Hepatocyte (in vitro differentiated cells): ENCODE measurements at regions not wholly inside any gene's neighbourhood (a gene's known extent, or its start where the extent isn't known, plus 50 kb on each side); places are given as distances from the start of the nearest gene placed in this dataset.

Experiments
- DNase-seq: peaks from one replicate; pipeline ENCODE4 v3.0.0-alpha.2; 2016; ENCODE audit warnings: low spot score
- H2AFZ ChIP-seq: fragments of 200-600 bp; sonication (generic); 2 replicates; pipeline ENCODE4 v1.6.0; 2016; ENCODE audit warnings: antibody characterized with exemption, mild to moderate bottlenecking
- H3K27ac ChIP-seq: fragments of 200-600 bp; sonication (generic); 2 replicates; pipeline ENCODE4 v1.5.1; 2016; ENCODE audit warnings: mild to moderate bottlenecking
- H3K27me3 ChIP-seq: fragments of 200-600 bp; sonication (generic); 2 replicates; pipeline ENCODE4 v1.6.1; 2016
- H3K36me3 ChIP-seq: fragments of 200-600 bp; sonication (generic); replicated peaks from 2 replicates; pipeline ENCODE4 v1.5.1; 2016; ENCODE audit warnings: low read depth; ENCODE audit not compliant: insufficient read depth
- H3K4me1 ChIP-seq: fragments of 200-600 bp; sonication (generic); 2 replicates; pipeline ENCODE4 v1.5.1; 2016; ENCODE audit warnings: mild to moderate bottlenecking, moderate library complexity; ENCODE audit not compliant: insufficient read depth
- H3K4me2 ChIP-seq: fragments of 200-600 bp; sonication (generic); 2 replicates; pipeline ENCODE4 v1.6.0; 2016
- H3K4me3 ChIP-seq: fragments of 200-600 bp; sonication (generic); 2 replicates; pipeline ENCODE4 v1.5.1; 2016; ENCODE audit warnings: mild to moderate bottlenecking
- H3K79me2 ChIP-seq: fragments of 200-600 bp; sonication (generic); 2 replicates; pipeline ENCODE4 v1.6.0; 2017; ENCODE audit warnings: mild to moderate bottlenecking
- H3K9me2 ChIP-seq: fragments of 200-600 bp; sonication (generic); replicated peaks from 2 replicates; pipeline ENCODE4 v1.6.0; 2017; ENCODE audit warnings: mild to moderate bottlenecking; ENCODE audit not compliant: insufficient read depth
- H3K9me3 ChIP-seq: fragments of 200-600 bp; sonication (generic); 2 replicates; pipeline ENCODE4 v1.5.1; 2016; ENCODE audit warnings: low read depth, mild to moderate bottlenecking
- H4K20me1 ChIP-seq: fragments of 200-600 bp; sonication (generic); 2 replicates; pipeline ENCODE4 v1.6.0; 2016; ENCODE audit warnings: mild to moderate bottlenecking; ENCODE audit not compliant: insufficient read depth, poor library complexity, severe bottlenecking
- CTCF ChIP-seq: fragments of 200-600 bp; sonication (generic); IDR thresholded peaks from 2 replicates; pipeline ENCODE4 v1.5.1; 2016; ENCODE audit warnings: antibody characterized with exemption, mild to moderate bottlenecking; ENCODE audit not compliant: poor library complexity
- EZH2 ChIP-seq: fragments of 200-600 bp; sonication (generic); IDR thresholded peaks from 2 replicates; pipeline ENCODE4 v1.6.1; 2016; ENCODE audit warnings: antibody characterized with exemption, mild to moderate bottlenecking, borderline replicate concordance
- EZH2phosphoT487 ChIP-seq: fragments of 200-600 bp; sonication (generic); IDR thresholded peaks from one replicate; pipeline ENCODE4 v1.6.1; 2018; ENCODE audit warnings: antibody characterized with exemption, mild to moderate bottlenecking, low read depth, moderate library complexity; ENCODE audit not compliant: unreplicated experiment, severe bottlenecking
- WGBS: methylation state at CpG from one replicate; pipeline ENCODE4 v1.1.6; 2016; ENCODE audit warnings: low lambda C conversion rate; ENCODE audit errors: missing lambda C conversion rate; 5-methylcytosine and 5-hydroxymethylcytosine counted together

- H3K4me1 ChIP-seq, result peaks cover 6% of the 10 kb centered on the region
- no peak overlapping the region for H3K4me3 ChIP-seq
- no peaks in the 10 kb centered on the region for H4K20me1 ChIP-seq
- H3K4me2 ChIP-seq, result no peak overlapping the region
- no peaks in the 10 kb centered on the region for H3K36me3 ChIP-seq
- no peaks in the 10 kb centered on the region for H3K79me2 ChIP-seq
- H3K27me3 ChIP-seq, result no peaks in the 10 kb centered on the region
- WGBS, result 88% methylated on average over 2 of the region's 2 CpGs
- no peaks in the 10 kb centered on the region for H3K9me2 ChIP-seq
- TF ChIP-seq EZH2phosphoT487 (no peak), CTCF (no peak), EZH2 (no peak)
- H2AFZ ChIP-seq, result no peak overlapping the region
- H3K27ac ChIP-seq, result no peak overlapping the region
- no peaks in the 10 kb centered on the region for H3K9me3 ChIP-seq
- DNase-seq, result no peak
Measured at GRCh38 chr12:45546545-45546944, 183.0 kb upstream of the ARID2 start.

DNA sequence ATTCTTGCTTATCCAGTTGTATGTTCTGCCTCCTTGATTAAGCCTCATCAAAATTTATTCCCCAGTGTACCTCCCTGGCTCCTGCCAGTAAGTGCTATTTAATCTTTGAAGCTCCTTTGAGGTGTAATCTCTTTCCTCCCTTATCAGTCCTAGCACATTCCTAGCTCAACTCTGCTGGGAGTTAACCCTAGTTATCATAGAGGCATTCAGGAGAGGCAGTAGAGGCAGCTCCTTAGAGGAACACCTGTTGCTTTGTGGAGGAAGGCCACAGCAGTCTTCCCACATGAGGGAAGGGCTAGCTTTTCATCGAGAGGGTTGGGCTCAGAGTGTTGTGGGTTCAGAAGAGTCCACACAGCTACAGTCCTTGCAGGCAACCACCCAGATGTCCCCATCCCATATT lies 182.4 kb upstream of the ARID2 start:
- Histone ChIP-seq H4K20me1 (no peaks in the 10 kb centered on the region), H3K79me2 (no peaks in the 10 kb centered on the region), H3K9me3 (no peaks in the 10 kb centered on the region), H3K4me3 (no peak overlapping the region), H3K4me1 (peaks cover 6% of the 10 kb centered on the region), H3K4me2 (no peak overlapping the region), H3K9me2 (no peaks in the 10 kb centered on the region), H2AFZ (no peak overlapping the region), H3K36me3 (no peaks in the 10 kb centered on the region), H3K27ac (no peak overlapping the region), H3K27me3 (no peaks in the 10 kb centered on the region)
- DNase-seq, result no peak
- TF ChIP-seq CTCF, result no peak
- no peak for TF ChIP-seq EZH2
- no peak for TF ChIP-seq EZH2phosphoT487
- 50% methylated on average over 1 of the region's 1 CpG for WGBS

DNA sequence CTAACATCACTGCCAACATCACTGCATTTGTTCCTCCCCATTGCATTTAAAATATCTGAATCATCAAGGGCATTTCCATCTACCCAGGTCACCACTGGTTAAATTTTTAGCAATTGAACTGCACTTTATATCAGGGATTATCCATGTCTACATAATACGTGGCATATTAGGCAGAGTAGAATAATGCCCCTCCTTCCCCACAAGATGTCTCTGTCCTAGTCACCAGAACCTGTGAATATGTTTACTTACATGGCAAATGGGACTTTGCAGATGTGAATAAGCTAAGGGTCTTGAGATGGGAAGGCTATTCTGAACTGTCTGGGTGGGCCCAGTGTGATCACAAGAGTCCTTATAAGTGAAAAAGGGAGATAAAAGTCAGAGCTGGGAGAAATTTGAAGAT lies 181.7 kb upstream of the ARID2 start:
- no peak overlapping the region for H3K27ac ChIP-seq
- no peak for TF ChIP-seq CTCF
- TF ChIP-seq EZH2, result no peak
- no peak for TF ChIP-seq EZH2phosphoT487
- no peak overlapping the region for H3K4me2 ChIP-seq
- peaks cover 6% of the 10 kb centered on the region for H3K4me1 ChIP-seq
- H4K20me1 ChIP-seq, result no peaks in the 10 kb centered on the region
- DNase-seq, result no peak
- H3K9me3 ChIP-seq, result no peaks in the 10 kb centered on the region
- WGBS, result 55% methylated on average over 1 of the region's 1 CpG
- H3K9me2 ChIP-seq, result no peaks in the 10 kb centered on the region
- H3K79me2 ChIP-seq, result no peaks in the 10 kb centered on the region
- no peaks in the 10 kb centered on the region for H3K36me3 ChIP-seq
- H3K4me3 ChIP-seq, result no peak overlapping the region
- no peak overlapping the region for H2AFZ ChIP-seq
- H3K27me3 ChIP-seq, result no peaks in the 10 kb centered on the region

DNA sequence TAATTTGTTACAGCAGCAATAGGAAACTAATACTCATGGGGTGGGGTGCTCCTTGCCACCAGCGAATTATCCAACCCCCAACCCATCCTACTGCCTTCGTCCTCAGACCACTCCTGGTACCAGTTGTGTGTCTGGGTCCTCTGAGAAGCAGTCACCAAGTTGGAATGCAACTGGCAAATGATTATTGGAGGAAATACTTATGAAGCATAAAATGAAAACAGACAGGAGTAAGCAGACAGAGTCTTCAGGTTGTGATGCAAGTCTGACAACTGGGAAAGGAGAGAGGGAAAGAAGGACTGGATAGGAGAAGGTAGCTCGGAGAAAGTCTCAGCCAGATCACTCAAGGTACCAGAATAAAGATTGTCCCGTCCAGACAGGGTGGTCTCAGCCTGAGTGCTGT lies 181.1 kb upstream of the ARID2 start:
- no peak overlapping the region for H3K4me3 ChIP-seq
- H3K4me1 ChIP-seq, result peaks cover 6% of the 10 kb centered on the region
- TF ChIP-seq EZH2 (no peak), CTCF (no peak), EZH2phosphoT487 (no peak)
- H3K27me3 ChIP-seq, result no peaks in the 10 kb centered on the region
- no peaks in the 10 kb centered on the region for H3K9me2 ChIP-seq
- H3K27ac ChIP-seq, result no peak overlapping the region
- no peaks in the 10 kb centered on the region for H3K79me2 ChIP-seq
- H3K36me3 ChIP-seq, result no peaks in the 10 kb centered on the region
- no peak overlapping the region for H2AFZ ChIP-seq
- DNase-seq, result no peak
- 83% methylated on average over 4 of the region's 4 CpGs for WGBS
- H4K20me1 ChIP-seq, result no peaks in the 10 kb centered on the region
- H3K9me3 ChIP-seq, result no peaks in the 10 kb centered on the region
- no peak overlapping the region for H3K4me2 ChIP-seq
